SKM-1 treated with dmso at 0.1 percent for 144 hours (cell line): ENCODE measurements at regions not wholly inside any gene's neighbourhood (a gene's known extent, or its start where the extent isn't known, plus 50 kb on each side); places are given as distances from the start of the nearest gene placed in this dataset.

Source experiments
- DNase-seq: peaks from one replicate; lab custom pipeline; 2025; ENCODE audit not compliant: unreplicated experiment; lab: John Stamatoyannopoulos, UW

DNA sequence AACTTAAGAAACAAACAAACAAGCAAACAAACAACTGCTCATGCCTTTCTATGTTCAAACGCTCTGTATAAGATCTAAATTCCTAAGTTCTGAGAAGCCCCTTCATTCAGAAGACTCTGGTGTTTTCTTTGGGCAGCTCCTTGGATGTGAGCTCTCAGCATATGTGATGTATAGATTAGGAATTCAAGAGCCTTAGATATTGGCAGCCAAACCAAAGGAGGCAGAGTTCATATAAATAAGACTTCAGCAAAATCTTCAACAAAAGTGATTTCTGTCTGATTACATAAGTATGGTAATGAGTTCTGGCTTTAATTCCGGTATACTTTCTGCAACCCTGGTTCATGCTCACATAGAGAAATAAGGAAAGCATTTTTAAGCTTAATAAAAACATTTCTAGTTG lies 145.6 kb downstream of the DYRK2 start:
- no peak for DNase-seq

DNA sequence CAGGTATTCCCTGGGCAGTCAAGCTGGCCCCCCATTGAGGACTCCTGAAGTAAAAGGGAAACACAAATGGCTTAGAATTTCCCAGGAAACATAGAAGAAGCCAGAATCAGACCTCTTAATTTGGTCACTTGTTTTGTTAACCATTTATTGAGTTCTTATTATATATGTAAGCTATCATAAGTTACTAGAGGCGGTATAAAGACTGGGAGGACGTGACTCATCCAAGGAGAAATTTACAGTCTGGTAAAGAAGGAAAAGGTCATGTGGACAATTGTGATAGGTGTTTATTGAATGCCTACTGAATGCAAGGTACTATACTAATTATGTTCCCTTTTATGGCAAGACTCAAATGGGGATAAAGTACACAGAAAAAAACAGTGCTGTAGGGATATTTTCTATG lies 146.7 kb downstream of the DYRK2 start:
- no peak for DNase-seq

DNA sequence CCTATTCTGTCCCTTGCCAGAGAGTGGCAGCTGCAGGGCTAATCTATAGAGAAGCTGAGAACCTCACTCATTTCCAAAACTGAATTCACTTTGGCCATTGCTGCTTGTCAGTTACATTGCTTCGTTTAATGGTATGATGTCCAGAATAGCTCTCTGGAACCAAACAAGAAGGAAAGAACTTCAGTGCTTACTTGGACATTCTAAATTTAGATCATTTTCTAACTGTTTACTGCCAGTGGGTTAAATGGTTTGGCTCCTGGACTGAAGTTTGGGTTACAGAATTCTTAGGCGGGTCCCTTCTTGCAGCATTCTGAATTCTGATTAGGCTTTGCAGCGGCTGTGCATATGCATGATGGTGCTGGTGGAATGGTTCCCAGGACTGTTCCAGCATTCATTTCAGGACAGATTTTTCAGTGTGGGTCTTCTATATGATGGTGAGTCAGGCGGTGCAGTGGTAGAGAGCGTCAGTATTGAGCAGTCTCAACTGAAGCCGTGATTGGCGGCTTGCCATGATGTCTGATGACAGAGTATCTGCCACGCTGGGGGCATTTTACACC lies 148.7 kb downstream of the DYRK2 start:
- no peak for DNase-seq

DNA sequence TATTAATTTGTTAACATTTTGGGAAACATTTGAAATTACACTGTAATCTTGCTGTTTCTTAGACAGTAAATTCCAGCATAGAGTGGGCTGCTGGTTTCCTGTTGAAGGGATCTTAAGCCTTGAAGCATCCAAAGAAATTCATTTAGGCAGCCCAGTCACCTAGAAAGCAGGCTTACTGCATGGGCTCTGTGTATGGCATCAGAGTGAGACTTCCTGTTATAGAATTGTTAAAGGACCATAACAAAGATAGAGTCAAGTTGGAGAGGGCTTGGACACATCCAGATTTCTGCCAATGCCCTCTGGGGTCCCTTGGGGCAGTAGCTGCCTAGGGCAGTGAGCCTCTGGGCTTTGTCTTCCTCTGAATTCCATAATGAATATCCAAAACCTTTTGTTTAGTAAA lies 149.2 kb downstream of the DYRK2 start:
- DNase-seq: no peak

DNA sequence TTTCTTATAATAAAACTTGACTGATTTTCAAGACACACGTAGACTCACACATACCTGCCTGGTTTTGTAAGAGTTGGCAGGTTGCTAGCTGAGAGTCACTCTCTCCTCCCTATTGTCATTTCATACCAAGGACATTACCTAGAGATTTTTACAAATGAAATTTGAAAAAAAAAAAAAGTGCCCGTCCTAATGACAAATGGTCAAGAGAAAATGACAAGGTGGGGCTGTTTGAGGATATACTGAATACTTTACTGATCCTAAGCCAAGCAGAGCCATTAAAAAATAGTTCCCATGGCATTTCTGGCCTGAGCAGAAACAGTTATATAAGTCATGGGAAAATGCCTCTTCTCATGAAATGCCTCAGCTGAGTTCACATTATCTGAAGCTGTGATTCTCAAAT lies 150.2 kb downstream of the DYRK2 start:
- DNase-seq: no peak

DNA sequence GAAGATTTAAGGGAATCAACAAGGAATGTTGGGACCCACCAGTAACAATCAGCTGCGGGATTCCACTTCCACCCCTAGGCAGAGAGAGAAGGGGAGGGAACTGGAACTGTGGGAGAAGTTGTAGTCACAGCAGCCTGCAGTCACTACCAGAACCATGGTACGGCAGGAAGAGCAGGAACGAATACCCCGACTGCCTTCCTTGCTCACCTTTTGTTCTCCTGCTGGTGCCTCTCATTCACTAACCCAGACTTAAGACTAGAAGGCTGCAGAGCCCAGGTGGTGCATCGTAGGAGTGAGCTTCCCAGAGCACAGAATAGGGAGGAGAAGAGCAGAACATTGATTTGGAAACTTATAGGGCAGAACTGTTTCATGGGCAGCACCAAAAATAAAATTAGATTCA lies 154.2 kb downstream of the DYRK2 start:
- DNase-seq: no peak

DNA sequence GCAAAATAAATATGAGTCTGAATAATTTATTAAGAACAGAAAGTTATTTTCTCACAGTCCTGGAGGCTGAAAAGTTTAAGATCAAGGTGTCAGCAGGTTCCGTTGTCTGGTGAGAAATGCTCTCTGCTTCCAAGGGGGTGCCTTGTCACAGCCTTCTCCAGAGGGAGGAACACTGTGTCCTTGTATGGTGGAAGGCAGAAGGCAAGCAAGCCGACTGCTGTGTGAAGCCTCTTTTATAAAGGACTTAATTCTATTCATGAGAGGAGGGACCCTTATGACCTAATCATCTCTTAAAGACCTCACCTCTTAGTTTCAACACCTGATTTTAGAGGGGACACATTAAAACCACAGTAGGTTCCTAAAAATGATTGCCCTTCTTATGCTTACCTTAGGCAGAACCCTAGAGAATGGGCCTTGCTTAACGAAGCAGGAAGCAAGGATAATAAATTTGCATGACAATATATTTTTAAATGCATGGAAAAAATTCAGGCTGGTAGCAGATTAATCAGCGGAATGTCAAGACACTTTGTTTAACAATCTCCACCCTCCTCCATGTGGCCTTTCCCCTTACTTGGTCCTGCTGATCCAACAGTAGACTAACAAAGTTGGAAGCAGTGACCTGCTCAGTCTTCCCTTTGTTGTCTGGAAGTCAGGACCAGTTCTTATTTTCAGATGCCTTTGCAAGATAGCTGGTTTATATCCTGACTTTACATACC lies 154.9 kb downstream of the DYRK2 start:
- DNase-seq: no peak

DNA sequence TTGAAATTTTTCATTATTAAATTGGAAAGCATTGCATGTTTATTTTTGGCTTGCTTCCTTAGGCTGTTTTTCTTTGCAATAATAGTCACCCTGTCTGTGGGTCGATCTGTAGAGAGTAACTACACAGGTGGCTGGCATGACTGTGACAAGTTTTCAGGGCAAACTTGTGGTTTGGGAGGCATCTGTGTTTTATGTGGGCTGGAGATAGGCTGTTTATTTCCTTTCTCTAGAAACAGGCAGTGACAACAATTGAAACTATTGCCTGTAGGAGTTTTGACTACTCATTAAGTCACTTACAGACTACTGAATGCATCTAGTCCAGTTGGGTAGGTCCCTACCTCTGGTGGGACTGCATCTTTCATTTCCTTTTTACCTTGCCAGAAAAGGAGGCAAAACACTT lies 155.6 kb downstream of the DYRK2 start:
- no peak for DNase-seq

DNA sequence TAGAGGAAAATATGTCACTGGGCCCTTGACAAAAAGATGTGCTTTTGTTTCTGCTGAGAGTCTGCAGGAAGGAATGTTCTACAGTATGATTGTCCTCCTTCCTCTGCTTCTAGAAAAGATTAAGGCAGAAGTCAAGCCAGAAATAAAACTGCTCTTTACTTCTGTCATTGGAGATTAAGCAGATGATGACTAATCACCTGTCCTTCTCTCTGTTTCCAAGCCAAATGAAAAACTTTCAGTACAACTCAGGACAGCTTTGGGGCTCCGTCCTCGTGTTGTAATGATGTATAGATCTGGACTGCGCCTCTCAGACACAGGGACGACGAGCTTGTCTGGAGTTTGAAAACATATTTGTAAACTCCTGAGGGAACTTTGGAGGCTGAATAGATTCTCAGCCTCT lies 159.3 kb downstream of the DYRK2 start:
- DNase-seq: no peak

DNA sequence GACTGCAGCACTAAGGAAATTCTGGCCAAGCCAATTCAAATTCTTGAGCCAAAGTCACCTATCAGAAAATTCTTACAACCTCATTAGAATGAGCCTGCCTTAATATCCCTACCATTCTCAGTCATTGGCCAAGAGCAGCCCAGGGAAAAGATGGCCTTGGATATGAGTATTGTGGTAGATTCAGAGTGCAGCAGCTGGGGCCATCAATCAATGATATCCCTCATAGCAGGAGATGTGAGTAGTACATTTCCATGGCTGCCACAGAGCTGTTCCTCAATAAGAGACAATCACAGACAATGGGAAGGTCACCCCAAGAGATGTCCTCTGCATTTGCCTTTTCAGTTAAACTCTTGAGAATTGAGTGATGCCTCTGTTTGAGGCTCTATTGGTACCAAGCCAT lies 161.6 kb downstream of the DYRK2 start:
- DNase-seq: no peak

DNA sequence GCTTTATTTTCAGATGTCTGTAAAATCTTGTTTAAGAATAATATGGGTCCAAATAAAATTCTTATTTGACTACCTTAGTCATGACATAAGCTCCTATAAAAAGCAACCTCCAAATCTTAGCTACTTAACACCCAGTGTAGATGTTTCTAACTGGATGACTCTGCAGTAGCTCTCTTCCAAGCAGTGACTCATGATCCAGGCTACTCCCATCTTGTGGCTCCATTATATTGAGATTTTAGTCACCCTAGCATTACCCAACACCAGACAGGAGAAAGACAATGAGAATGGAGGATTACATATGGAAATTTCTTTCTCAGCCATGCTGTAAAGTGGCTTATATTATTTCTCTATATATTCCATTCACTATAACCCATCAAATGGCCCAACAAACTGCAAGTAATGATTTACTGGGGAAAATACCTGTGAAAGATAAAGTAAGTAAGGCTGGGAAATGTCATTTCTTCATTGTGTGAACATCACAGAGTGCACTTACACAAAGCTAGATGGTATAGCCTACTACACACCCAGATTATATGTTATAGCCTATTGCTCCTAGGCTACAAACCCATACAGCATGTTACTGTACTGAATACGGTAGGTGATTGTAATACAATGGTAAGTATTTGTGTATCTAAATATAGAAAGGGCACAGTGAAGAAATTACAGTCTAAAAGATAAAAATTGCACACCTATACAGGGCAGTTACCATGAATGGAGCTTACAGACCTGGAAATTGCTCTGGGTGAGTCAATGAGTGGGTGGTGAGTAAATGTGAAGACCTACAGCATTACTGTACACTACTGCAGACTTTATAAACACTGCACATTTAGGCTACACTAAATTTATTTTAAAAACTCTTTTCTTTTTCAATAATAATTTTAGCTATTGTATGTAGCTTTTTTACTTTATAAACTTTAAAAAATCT lies 163.2 kb downstream of the DYRK2 start:
- DNase-seq: no peak

DNA sequence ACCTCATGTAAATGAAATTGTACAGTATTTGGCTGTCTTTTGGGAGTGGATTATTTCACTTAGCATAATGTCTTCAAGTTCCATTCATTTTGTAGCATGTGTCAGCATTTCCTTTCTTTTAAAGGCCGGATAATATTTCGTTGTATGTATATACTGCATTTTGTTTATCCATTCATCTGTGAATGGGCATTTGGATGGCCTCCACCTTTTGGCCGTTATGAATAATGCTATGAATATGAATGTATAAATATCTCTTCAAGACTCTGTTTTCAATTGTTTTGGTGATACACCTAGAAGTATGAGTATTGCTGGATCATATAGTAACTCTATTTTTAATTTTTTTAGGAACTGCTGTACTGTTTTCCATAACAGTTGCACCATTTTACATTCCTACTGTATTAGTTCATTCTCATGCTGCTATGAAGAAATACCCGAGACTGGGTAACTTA lies 164.9 kb downstream of the DYRK2 start:
- no peak for DNase-seq

DNA sequence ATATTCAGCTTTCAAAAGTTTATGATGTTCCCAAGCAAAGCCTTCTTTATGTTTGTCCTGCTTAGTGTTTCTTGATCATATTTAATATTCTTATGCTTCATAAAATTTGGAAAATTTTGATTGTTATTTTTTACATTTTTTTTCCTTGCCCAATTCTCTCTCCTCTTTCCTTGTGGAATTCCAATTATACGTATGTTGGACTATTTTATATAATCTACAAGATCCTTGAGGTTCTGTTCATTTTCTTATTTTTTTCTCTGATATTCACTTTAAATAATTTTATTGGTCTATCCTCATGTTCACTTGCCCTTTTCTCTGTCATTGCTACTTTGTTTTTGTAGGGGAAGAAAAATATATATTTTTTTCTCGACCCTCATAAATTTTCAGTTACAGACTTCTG lies 167.7 kb downstream of the DYRK2 start:
- DNase-seq: no peak

DNA sequence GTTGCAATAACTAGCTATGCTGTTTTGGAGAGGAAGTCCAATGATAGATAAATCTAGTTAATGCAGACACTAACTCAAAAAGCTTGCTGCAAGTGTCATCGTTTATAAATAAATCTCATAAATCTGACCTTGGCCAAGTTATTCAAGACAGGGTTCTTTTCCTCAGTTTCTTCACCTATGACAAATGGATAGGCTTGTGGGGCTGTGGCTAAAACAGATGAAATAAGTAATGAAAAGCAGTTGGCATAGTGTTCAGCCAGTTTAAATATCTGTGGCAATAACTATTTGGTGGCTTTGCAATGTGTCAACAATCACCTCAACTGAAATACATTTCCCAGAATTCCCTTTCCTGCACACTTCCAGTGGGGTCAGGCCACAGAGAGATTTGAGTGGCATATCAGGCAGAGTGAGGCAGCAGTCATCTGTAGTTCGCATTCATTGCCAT lies 169.9 kb downstream of the DYRK2 start:
- DNase-seq: no peak

DNA sequence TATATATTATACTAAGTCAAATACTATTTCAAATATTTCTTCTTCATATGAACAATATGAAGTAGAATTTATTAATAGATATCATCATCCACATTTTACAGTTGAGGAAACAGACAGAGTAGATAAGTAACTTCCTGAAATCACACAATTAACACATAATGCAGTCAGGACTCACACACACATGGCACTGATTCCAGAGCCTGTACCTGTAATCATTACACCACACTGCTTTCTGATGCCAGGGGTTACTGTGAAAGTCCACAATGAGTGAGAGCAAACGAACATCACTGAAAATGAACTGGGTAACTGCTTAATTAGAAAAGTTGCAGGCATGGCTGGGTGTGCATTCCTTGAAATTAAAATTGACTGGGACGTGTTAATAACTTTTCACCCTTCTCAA lies 169.3 kb upstream of the IFNG-AS1 start:
- DNase-seq: no peak

DNA sequence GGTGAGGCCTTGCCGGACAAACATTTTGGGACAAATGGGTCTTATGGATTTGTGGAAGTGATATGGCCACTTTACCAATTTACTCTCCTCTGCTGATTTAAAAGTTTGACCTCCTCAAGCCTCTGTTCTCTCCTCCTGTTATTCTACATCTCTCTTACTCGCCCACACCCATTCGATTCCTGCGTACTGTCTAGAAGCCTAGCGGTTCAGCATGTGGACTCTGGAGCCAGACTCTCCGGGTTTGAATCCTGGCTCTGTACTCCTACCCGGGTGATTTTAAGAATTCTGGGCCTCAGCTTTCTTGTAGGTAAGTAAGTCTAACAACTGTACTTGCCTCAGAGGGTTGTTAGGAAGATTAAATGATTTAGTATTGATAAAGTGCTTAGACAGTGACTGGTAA lies 168.6 kb upstream of the IFNG-AS1 start:
- DNase-seq: no peak

DNA sequence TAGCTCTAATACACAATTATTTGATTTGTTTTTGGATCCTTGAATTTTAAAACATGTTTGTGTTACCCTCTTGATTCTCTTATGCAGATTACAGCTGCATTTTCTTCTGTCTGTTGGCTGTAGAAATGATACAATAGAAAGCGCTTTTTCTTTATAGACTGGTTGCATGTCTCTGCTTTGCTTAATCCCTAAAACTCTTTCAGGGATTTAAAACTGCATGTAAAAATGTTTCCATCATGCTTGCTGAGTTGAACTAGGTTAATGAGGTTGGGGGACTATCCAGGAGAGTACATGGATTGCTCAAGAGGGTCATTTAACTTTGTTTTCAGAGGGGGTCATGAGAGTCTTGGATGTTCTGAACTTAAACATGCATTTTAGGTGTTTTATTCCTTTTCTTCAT lies 166.4 kb upstream of the IFNG-AS1 start:
- no peak for DNase-seq

DNA sequence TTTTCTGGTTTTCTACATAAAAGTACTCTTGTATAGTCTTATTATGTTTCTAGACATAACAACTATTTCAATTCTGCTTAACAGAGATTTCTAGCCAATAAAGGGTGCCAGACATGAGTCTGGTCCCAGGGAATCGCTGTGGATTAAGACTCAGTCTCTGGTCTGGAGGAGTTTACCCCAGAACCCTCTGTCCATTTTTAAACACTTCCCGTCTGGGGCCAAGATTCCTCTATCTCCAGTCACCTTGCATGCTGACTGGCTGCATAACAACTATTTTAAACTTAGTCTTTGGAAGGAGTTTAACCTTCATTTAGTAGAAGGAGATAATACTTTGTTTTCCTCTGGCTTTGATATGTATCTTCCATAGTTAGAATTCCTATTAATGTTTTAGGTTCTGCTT lies 163.1 kb upstream of the IFNG-AS1 start:
- no peak for DNase-seq

DNA sequence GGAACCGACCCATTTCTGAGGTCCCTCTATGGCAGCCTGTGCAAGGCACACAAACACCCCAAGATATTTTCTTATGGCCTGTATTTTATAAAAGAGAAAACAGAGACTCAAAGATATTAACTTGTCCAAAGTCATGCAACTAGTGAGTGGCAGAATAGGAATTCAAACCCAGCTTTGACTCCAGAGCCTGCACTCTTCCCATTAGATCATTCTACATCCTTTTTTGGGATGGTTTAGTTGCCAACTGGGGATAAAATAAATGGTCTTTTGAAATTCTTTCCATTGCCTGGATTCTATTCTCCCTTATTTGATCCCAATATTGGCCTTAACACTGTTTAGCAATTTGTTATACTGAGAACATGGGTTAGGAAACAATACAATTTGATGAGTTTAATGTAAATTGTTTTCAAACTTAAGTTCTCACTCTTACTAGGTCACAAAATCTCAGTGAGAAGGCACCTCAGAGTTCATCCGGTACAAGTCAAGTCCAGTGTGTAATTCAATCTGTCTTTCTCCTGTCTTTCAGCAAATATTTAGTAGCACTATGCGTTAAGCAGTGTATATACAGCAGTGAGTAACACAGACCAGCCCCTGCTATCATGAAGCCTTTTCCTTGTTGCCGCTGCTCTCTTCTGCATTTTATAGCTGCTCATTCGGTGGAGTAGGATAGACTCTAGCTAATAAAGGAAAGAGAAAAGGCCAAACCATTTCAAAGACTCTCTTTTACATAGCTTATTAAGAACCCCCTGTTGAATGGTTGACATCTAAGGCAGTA lies 162.1 kb upstream of the IFNG-AS1 start:
- DNase-seq: no peak

DNA sequence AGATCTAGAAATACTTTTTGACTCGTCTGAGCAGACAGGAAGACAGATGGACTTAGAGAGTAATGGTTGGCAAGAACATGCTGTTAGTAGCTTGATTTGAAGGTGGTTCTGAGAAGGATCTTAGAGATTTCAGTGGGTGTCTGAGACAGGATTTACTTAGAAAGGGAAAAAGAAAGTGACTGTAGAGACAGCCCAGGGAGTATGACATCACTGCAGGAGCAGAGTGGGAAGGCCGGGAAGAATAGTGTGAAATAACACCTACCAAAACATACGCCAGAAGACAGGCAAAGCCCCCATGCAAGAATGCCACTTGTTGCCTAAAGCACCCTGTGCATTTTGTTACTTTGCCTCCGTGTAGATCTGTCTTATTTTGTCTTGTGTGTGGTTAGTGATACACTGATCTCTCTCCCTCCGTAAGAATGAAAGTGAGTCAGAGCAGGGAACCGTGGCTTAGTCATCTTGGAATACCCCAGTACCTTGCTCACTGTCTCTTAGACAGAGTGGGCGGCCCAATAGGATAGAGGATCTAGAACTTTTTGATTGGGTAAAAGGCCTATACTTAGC lies 161.3 kb upstream of the IFNG-AS1 start:
- no peak for DNase-seq

DNA sequence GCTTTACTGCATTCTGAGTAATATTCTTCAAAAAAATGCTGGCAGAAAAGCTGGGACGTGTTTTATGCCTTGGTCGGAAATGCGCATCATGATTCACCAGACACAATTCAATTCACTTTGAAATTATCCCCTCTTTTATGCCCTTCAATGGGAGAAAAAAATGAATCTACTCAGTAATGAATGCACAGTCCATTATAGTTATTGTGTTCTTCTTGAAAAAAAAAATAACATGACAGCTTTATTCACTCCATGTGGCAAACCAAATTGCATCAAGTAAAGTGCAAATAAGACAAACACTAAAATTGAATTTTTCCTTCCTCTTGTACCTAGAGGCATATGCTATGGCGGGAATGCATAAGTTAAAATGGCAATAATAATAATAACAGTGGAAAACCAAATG lies 159.4 kb upstream of the IFNG-AS1 start:
- DNase-seq: no peak
